GM23248 (cell line): ENCODE measurements at regions not wholly inside any gene's neighbourhood (a gene's known extent, or its start where the extent isn't known, plus 50 kb on each side); places are given as distances from the start of the nearest gene placed in this dataset.

ENCODE experiments used
- EZH2 ChIP-seq: fragments of 200-600 bp; sonication (generic); IDR thresholded peaks from 2 replicates; pipeline ENCODE4 v1.6.1; 2018; ENCODE audit warnings: antibody characterized with exemption, mild to moderate bottlenecking; ENCODE audit not compliant: insufficient read depth, poor library complexity, severe bottlenecking
- EZH2phosphoT487 ChIP-seq: fragments of 200-600 bp; sonication (generic); IDR thresholded peaks from 2 replicates; pipeline ENCODE4 v1.6.1; 2018; ENCODE audit warnings: antibody characterized with exemption, moderate library complexity, mild to moderate bottlenecking, low read depth; ENCODE audit not compliant: insufficient read depth

DNA sequence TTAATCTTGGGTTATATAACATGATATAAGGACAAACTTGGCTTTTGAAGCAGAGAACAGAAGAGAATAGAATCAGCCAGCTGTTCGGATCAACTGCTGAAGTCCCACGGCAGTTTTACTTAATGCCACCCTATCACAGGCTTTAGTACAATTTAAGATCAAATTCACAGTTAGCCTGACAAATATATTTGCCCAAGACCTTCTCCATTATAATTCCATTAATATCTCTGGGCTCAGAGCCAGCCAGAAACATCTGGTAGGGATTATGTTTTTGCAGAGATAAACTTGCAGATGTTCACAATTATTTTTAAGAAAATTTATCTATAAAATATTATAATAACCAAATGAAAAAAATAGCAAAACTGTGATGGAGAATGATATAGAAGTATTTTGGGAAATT lies 381.4 kb downstream of the RAD51AP2 start:
- TF ChIP-seq EZH2 (no peak), EZH2phosphoT487 (no peak)
